K562 (cell line): ENCODE measurements at regions not wholly inside any gene's neighbourhood (a gene's known extent, or its start where the extent isn't known, plus 50 kb on each side); places are given as distances from the start of the nearest gene placed in this dataset.
A peak's percentile ranks its signal among the peaks of the same experiment; 100 is the strongest.

Experiments
- ATAC-seq: fragments of 200-7000 bp; cut with Tn5 transposase; 3 replicates; pipeline ENCODE4 v1.9.1; 2020; ENCODE audit warnings: moderate library complexity
- BruUV-seq: library from RNA; stranded (reverse); fragments of 400-500 nt; replicated peaks from 2 replicates; lab custom pipeline; 2021; lab: Mats Ljungman, UMichigan
- CTCF ChIA-PET: fragments of 300-600 bp; formaldehyde crosslinking; extraction: SDS; loops from one replicate; lab custom pipeline; 2021; ENCODE audit warnings: low intra/inter-chr PET ratio; lab: Yijun Ruan, JAX
- POLR2A ChIA-PET: fragments of 300-600, 350-650 bp; sonication (Branson Sonifier 250); formaldehyde crosslinking; extraction: SDS; loops from one replicate; lab custom pipeline; 2021; ENCODE audit warnings: antibody characterized with exemption, inconsistent platforms; lab: Yijun Ruan, JAX
- DNase-seq, 4 experiments: peaks; one replicate each; pipeline versions ENCODE4 v3.0.0 to v3.0.0-alpha.2; 2011 to 2018; ENCODE audit warnings: low spot score in 3 of 4, mixed read lengths in 3 of 4; ENCODE audit errors: extremely low read depth in 1 of 4
- FAIRE-seq: peaks from 2 replicates; lab custom pipeline; 2011; peaks lifted over from hg19 to GRCh38; lab: Jason Lieb, UNC
- H2AFZ ChIP-seq: 2 replicates; pipeline ENCODE4 v1.6.0; 2011; ENCODE audit warnings: low read depth, low read length, control low read depth, inconsistent platforms
- H3K27ac ChIP-seq: fragments of 200-600 bp; 3 replicates; pipeline ENCODE4 v1.8.0; 2011; ENCODE audit warnings: low read depth, mild to moderate bottlenecking, control low read depth, inconsistent platforms, low read length, moderate library complexity, mixed read lengths; ENCODE audit errors: extremely low read depth
- H3K27me3 ChIP-seq, 2 experiments: fragments of 300-600 bp in 1 of 2; 2 replicates in 1 of 2; 3 replicates in 1 of 2; pipeline versions ENCODE4 v1.6.0 to v1.8.0; 2011; ENCODE audit warnings: inconsistent platforms in 2 of 2, low read length in 2 of 2, mild to moderate bottlenecking in 1 of 2, mixed read lengths in 1 of 2, moderate library complexity in 1 of 2; ENCODE audit not compliant: control insufficient read depth in 2 of 2, insufficient read depth in 2 of 2
- H3K36me3 ChIP-seq: fragments of 300-600 bp; 3 replicates; pipeline ENCODE4 v1.8.0; 2011; ENCODE audit warnings: mild to moderate bottlenecking, low read length, inconsistent platforms; ENCODE audit not compliant: control insufficient read depth, insufficient read depth
- H3K4me1 ChIP-seq, 2 experiments: fragments of 200-600 bp in 1 of 2; replicated peaks in 1 of 2; 2 replicates in 1 of 2; 3 replicates in 1 of 2; pipeline versions ENCODE4 v1.5.1 to v1.8.0; 2011; ENCODE audit warnings: inconsistent platforms in 2 of 2, low read length in 2 of 2, mild to moderate bottlenecking in 1 of 2, mixed read lengths in 1 of 2, moderate library complexity in 1 of 2; ENCODE audit not compliant: control insufficient read depth in 2 of 2, insufficient read depth in 2 of 2
- H3K4me2 ChIP-seq: 2 replicates; pipeline ENCODE4 v1.6.1; 2011; ENCODE audit warnings: low read length, control low read depth, inconsistent platforms, mixed read lengths; ENCODE audit not compliant: insufficient read depth
- H3K4me3 ChIP-seq: fragments of 200-600 bp; sonication (generic), shearing (Covaris generic); 2 replicates; pipeline ENCODE4 v1.5.1; 2016; ENCODE audit warnings: control low read depth, inconsistent platforms
- H3K79me2 ChIP-seq: fragments of 200-600 bp; 3 replicates; pipeline ENCODE4 v1.8.0; 2011; ENCODE audit warnings: low read length, inconsistent platforms; ENCODE audit not compliant: control insufficient read depth, insufficient read depth
- H3K9ac ChIP-seq, 2 experiments: 2 replicates each; pipeline versions ENCODE4 v1.6.0 to v1.6.1; 2011; ENCODE audit warnings: low read depth in 2 of 2, low read length in 2 of 2, control low read depth in 1 of 2, inconsistent platforms in 1 of 2, mild to moderate bottlenecking in 1 of 2, mixed read lengths in 1 of 2; ENCODE audit not compliant: insufficient read depth in 1 of 2
- H3K9me1 ChIP-seq: one replicate; pipeline ENCODE4 v1.6.0; 2011; ENCODE audit warnings: inconsistent platforms, mild to moderate bottlenecking, low read length, moderate library complexity; ENCODE audit not compliant: control insufficient read depth, insufficient read depth
- H3K9me3 ChIP-seq: replicated peaks from 2 replicates; pipeline ENCODE4 v1.5.1; 2011; ENCODE audit warnings: low read depth, low read length, inconsistent platforms; ENCODE audit not compliant: control insufficient read depth, insufficient read depth
- H4K20me1 ChIP-seq: replicated peaks from 2 replicates; pipeline ENCODE4 v1.6.1; 2011; ENCODE audit warnings: low read length, inconsistent platforms, mixed read lengths; ENCODE audit not compliant: control insufficient read depth, insufficient read depth
- GTF2F1 ChIP-seq: IDR thresholded peaks from 2 replicates; pipeline ENCODE4 v1.6.1; 2011; ENCODE audit warnings: low read depth, low read length, improper control_type of control experiment
- HINFP ChIP-seq: fragments of 450-650 bp; conservative IDR thresholded peaks from 2 replicates; pipeline ENCODE4 v1.6.1; 2016; ENCODE audit warnings: missing genetic modification characterization, low read depth, mild to moderate bottlenecking, control low read depth, missing compliant biosample characterization
- HMG20B ChIP-seq: fragments of 250-450 bp; sonication (Bioruptor Pico); IDR thresholded peaks from 2 replicates; pipeline ENCODE4 v1.5.0; 2021; ENCODE audit warnings: mild to moderate bottlenecking
- SIRT6 ChIP-seq: IDR thresholded peaks from one replicate; pipeline ENCODE4 v1.6.1; 2012; ENCODE audit warnings: low read depth, mild to moderate bottlenecking, control low read depth, inconsistent platforms, low read length, moderate library complexity
- YY1 ChIP-seq, 3 experiments: IDR thresholded peaks; 2 replicates each; pipeline ENCODE4 v1.6.1; 2011; ENCODE audit warnings: low read length in 2 of 3, mild to moderate bottlenecking in 2 of 3, moderate library complexity in 2 of 3, borderline replicate concordance in 1 of 3, control low read depth in 1 of 3, low read depth in 1 of 3; ENCODE audit not compliant: insufficient read depth in 3 of 3, insufficient replicate concordance in 2 of 3, control insufficient read depth in 1 of 3, insufficient read length in 1 of 3; ENCODE audit errors: extremely low read depth in 1 of 3
- ZBTB1 ChIP-seq: sonication (generic); formaldehyde crosslinking; IDR thresholded peaks from 2 replicates; pipeline ENCODE4 v1.8.1; 2023; ENCODE audit warnings: missing genetic modification reagents, low read depth, mild to moderate bottlenecking, borderline replicate concordance
- ZNF431 ChIP-seq: sonication (generic); formaldehyde crosslinking; IDR thresholded peaks from 2 replicates; pipeline ENCODE4 v1.8.0; 2022; ENCODE audit warnings: mild to moderate bottlenecking, missing genetic modification reagents
- WGBS: fragments of 100-300 bp; shearing (Covaris generic); methylation state at CpG from one replicate; pipeline ENCODE4 v1.1.6; 2016; ENCODE audit warnings: low coverage, mixed read lengths; ENCODE audit not compliant: insufficient coverage; ENCODE audit errors: missing lambda C conversion rate; 5-methylcytosine and 5-hydroxymethylcytosine counted together
- in situ Hi-C: fragments of 300-500 bp; cut with MboI; formaldehyde crosslinking; loops from 4 replicates; pipeline ENCODE4 v1.15.0; 2018; ENCODE audit warnings: inconsistent platforms, mixed read lengths
- intact Hi-C: fragments of 100-400 bp; cut with micrococcal nuclease; formaldehyde crosslinking; loops from 2 replicates; pipeline ENCODE4 v1.14.2; 2022
- TF ChIP-seq, protein P1 (sequence below), 2 experiments: fragments of 450-650 bp; conservative IDR thresholded peaks; 2 replicates each; pipeline ENCODE4 v1.6.1; 2017; ENCODE audit warnings: mild to moderate bottlenecking in 2 of 2, moderate library complexity in 2 of 2

DNA sequence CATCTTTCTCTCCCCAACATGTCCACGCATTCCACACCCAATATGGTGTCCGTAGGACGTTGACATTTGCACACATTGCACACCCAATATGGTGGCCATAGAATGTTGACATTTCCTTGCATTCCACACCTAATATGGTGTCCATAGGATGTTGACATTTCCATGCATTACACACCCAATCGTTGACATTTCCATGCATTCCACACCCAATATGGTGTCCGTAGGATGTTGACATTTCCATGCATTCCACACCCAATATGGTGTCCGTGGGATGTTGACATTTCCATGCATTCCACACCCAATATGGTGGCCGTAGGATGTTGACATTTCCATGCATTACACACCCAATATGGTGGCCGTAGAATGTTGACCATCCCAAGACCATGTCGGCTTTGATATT is 88.4 kb upstream of the SHOX start (continued):
- TF ChIP-seq, protein P1, sequence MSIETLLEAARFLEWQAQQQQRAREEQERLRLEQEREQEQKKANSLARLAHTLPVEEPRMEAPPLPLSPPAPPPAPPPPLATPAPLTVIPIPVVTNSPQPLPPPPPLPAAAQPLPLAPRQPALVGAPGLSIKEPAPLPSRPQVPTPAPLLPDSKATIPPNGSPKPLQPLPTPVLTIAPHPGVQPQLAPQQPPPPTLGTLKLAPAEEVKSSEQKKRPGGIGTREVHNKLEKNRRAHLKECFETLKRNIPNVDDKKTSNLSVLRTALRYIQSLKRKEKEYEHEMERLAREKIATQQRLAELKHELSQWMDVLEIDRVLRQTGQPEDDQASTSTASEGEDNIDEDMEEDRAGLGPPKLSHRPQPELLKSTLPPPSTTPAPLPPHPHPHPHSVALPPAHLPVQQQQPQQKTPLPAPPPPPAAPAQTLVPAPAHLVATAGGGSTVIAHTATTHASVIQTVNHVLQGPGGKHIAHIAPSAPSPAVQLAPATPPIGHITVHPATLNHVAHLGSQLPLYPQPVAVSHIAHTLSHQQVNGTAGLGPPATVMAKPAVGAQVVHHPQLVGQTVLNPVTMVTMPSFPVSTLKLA (conservative IDR thresholded peaks at IDR 0.05), result 0 out of 4 replicates have a peak, but pooled peaks of 1 of the 2 experiments have one; percentile 27
- TF ChIP-seq GTF2F1 (no peak), SIRT6 (no peak), ZBTB1 (no peak)

- no peak overlapping the region for H3K27ac ChIP-seq
- ATAC-seq (no peak), FAIRE-seq (no peak), DNase-seq (no peak)
- H3K4me3 ChIP-seq, result no peak overlapping the region
- peaks cover 0 to 4% of the 10 kb centered on the region in 2 experiments; a peak in 1 of 5 replicates for H3K27me3 ChIP-seq
- in situ Hi-C loops, result no loop called here
- TF ChIP-seq YY1 (IDR thresholded peaks at IDR 0.05; ENCODE audit: borderline replicate concordance in 1 of 3, control insufficient read depth in 1 of 3, extremely low read depth in 1 of 3, insufficient read depth in 3 of 3, insufficient read length in 1 of 3, insufficient replicate concordance in 2 of 3, low read depth in 1 of 3, low read length in 2 of 3) (no peak), ZNF431 (no peak), HINFP (tag) (no peak), HMG20B (CRISPR knock-in tag) (no peak)
- no peaks in the 10 kb centered on the region for H3K9me3 ChIP-seq
- POLR2A ChIA-PET, result no interaction called here
- H4K20me1 ChIP-seq, result no peaks in the 10 kb centered on the region
- H3K4me1 ChIP-seq, result no peaks in the 10 kb centered on the region; a peak in 1 of 5 replicates
- intact Hi-C loops, result no loop called here
- WGBS, result under 1% methylated on average over 14 of the region's 19 CpGs
- H2AFZ ChIP-seq, result no peak overlapping the region
- H3K36me3 ChIP-seq, result no peaks in the 10 kb centered on the region
- no peak overlapping the region for H3K9ac ChIP-seq
- CTCF ChIA-PET, result no interaction called here
- no peaks in the 10 kb centered on the region for H3K79me2 ChIP-seq
- no peak overlapping the region for H3K4me2 ChIP-seq
- no TSS peak for BruUV-seq
- H3K9me1 ChIP-seq, result no peaks in the 10 kb centered on the region
Observed at GRCh38 chrX:545452-545885, 85.1 kb upstream of the SHOX start.
